GM12878 (cell line): ENCODE measurements at regions not wholly inside any gene's neighbourhood (a gene's known extent, or its start where the extent isn't known, plus 50 kb on each side); places are given as distances from the start of the nearest gene placed in this dataset.

Source experiments
- BACH1 ChIP-seq: fragments of 450-650 bp; IDR thresholded peaks from 2 replicates; pipeline ENCODE4 v1.6.1; 2017; ENCODE audit warnings: mild to moderate bottlenecking, borderline replicate concordance
- BCL11A ChIP-seq: IDR thresholded peaks from 2 replicates; pipeline ENCODE4 v1.6.1; 2011; ENCODE audit warnings: low read depth, low read length
- BHLHE40 ChIP-seq, 2 experiments: fragments of 450-650 bp in 1 of 2; IDR thresholded peaks; 2 replicates each; pipeline ENCODE4 v1.6.1; 2011 to 2017; ENCODE audit warnings: low read depth in 2 of 2, borderline replicate concordance in 1 of 2, improper control_type of control experiment in 1 of 2, low read length in 1 of 2, mild to moderate bottlenecking in 1 of 2
- CHD4 ChIP-seq: fragments of 200-600 bp; sonication (generic); IDR thresholded peaks from 2 replicates; pipeline ENCODE4 v1.6.1; 2016; ENCODE audit warnings: mild to moderate bottlenecking
- EP300 ChIP-seq, 2 experiments: fragments of 150-350 bp in 1 of 2; IDR thresholded peaks; 2 replicates each; pipeline ENCODE4 v1.6.1; 2011 to 2012; ENCODE audit warnings: low read depth in 2 of 2, low read length in 2 of 2, borderline replicate concordance in 1 of 2, improper control_type of control experiment in 1 of 2, inconsistent platforms in 1 of 2; ENCODE audit not compliant: control insufficient read depth in 1 of 2
- IKZF1 ChIP-seq: fragments of 450-650 bp; conservative IDR thresholded peaks from 2 replicates; pipeline ENCODE4 v1.6.1; 2017; ENCODE audit warnings: antibody characterized with exemption, mild to moderate bottlenecking
- IKZF2 ChIP-seq, 2 experiments: fragments of 450-650 bp; IDR thresholded peaks; 2 replicates each; pipeline ENCODE4 v1.6.1; 2017; ENCODE audit warnings: mild to moderate bottlenecking in 2 of 2, moderate library complexity in 2 of 2
- JUNB ChIP-seq: IDR thresholded peaks from 2 replicates; pipeline ENCODE4 v1.6.1; 2016; ENCODE audit warnings: antibody characterized with exemption, mild to moderate bottlenecking
- MEF2A ChIP-seq: IDR thresholded peaks from 2 replicates; pipeline ENCODE4 v1.6.1; 2011; ENCODE audit warnings: low read depth, mild to moderate bottlenecking, low read length, moderate library complexity; ENCODE audit not compliant: insufficient read depth
- MTA2 ChIP-seq: fragments of 450-650 bp; IDR thresholded peaks from 2 replicates; pipeline ENCODE4 v1.6.1; 2016; ENCODE audit warnings: low read depth, mild to moderate bottlenecking, moderate library complexity
- NFIC ChIP-seq: IDR thresholded peaks from 2 replicates; pipeline ENCODE4 v1.6.1; 2012; ENCODE audit warnings: low read depth, mild to moderate bottlenecking, inconsistent platforms, low read length, moderate library complexity
- NR2C2 ChIP-seq: IDR thresholded peaks from 2 replicates; pipeline ENCODE4 v1.6.1; 2011; ENCODE audit warnings: borderline replicate concordance, low read depth; ENCODE audit not compliant: control insufficient read depth, insufficient read length
- PAX8 ChIP-seq: fragments of 450-650 bp; IDR thresholded peaks from 2 replicates; pipeline ENCODE4 v1.6.1; 2017; ENCODE audit warnings: mild to moderate bottlenecking, moderate library complexity
- POU2F2 ChIP-seq: IDR thresholded peaks from 3 replicates; pipeline ENCODE4 v1.6.1; 2011; ENCODE audit warnings: low read depth, mild to moderate bottlenecking, low read length, borderline replicate concordance
- RAD21 ChIP-seq: IDR thresholded peaks from 2 replicates; pipeline ENCODE4 v1.6.1; 2011; ENCODE audit warnings: mild to moderate bottlenecking, low read depth, low read length, moderate library complexity; ENCODE audit not compliant: insufficient read depth
- RFX5 ChIP-seq: IDR thresholded peaks from 2 replicates; pipeline ENCODE4 v1.6.1; 2011; ENCODE audit warnings: low read depth, low read length, improper control_type of control experiment
- RUNX3 ChIP-seq: IDR thresholded peaks from 2 replicates; pipeline ENCODE4 v1.6.1; 2012; ENCODE audit warnings: low read length, inconsistent platforms
- SMAD5 ChIP-seq: IDR thresholded peaks from 2 replicates; pipeline ENCODE4 v1.6.1; 2016; ENCODE audit warnings: antibody characterized with exemption, low read depth
- STAT3 ChIP-seq: IDR thresholded peaks from 2 replicates; pipeline ENCODE4 v1.6.1; 2011; ENCODE audit warnings: low read depth, low read length, improper control_type of control experiment
- SUPT20H ChIP-seq: IDR thresholded peaks from 2 replicates; pipeline ENCODE4 v1.6.1; 2011; ENCODE audit warnings: low read depth, mild to moderate bottlenecking, low read length, moderate library complexity, borderline replicate concordance; ENCODE audit not compliant: control insufficient read depth
- SUZ12 ChIP-seq: fragments of 200-600 bp; sonication (generic); IDR thresholded peaks from one replicate; pipeline ENCODE4 v1.6.1; 2018; ENCODE audit warnings: antibody characterized with exemption, mild to moderate bottlenecking; ENCODE audit not compliant: unreplicated experiment
- YBX1 ChIP-seq: fragments of 450-650 bp; IDR thresholded peaks from 2 replicates; pipeline ENCODE4 v1.6.1; 2016; ENCODE audit warnings: antibody characterized with exemption
- ZNF217 ChIP-seq: fragments of 450-650 bp; IDR thresholded peaks from 2 replicates; pipeline ENCODE4 v1.6.1; 2017; ENCODE audit warnings: antibody characterized with exemption, mild to moderate bottlenecking
- ZSCAN29 ChIP-seq: fragments of 450-650 bp; IDR thresholded peaks from 2 replicates; pipeline ENCODE4 v1.6.1; 2017; ENCODE audit warnings: mild to moderate bottlenecking, moderate library complexity
- TF ChIP-seq, protein P1 (sequence below): IDR thresholded peaks from 2 replicates; pipeline ENCODE4 v1.6.1; 2011; ENCODE audit warnings: borderline replicate concordance, low read depth, mild to moderate bottlenecking, moderate library complexity, mixed read lengths, low read length; ENCODE audit not compliant: insufficient read depth; ENCODE audit errors: extremely low read length
- TF ChIP-seq, protein P2 (sequence below): fragments of 450-650 bp; IDR thresholded peaks from 2 replicates; pipeline ENCODE4 v1.6.1; 2017; ENCODE audit warnings: low read depth, mild to moderate bottlenecking, moderate library complexity
- TF ChIP-seq, protein P3 (sequence below): fragments of 450-650 bp; IDR thresholded peaks from 2 replicates; pipeline ENCODE4 v1.6.1; 2017; ENCODE audit warnings: antibody characterized with exemption, mild to moderate bottlenecking, moderate library complexity

DNA sequence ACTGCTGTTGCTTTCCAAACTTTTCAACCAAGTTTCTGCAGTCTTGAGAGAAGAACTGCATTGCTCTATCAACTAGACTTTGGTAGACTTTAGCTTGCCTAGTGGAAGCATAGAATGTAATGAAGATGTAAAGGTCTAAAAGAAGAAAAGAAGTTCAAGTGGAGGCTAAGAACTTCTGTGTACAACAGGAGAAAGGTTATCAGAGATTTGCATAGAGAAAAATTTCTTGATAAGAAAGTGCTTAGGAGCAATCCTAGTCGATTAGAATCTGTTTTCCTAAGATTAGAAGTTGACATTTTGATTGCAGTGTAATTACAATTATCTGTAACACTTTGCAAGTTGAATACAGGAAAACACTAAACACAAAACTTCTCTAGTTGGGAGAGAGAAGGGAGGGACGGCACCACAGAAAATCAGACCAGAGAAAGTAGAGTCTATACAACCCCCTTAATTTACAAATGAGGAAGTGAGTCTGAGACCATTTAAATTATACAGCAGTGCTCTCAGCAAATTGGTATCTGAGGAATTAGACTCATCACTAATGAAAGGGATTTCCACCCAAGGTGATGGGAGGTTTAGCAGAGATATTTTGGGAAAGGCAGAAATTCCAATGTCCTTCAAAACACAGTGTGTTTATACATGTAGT, 194.3 kb upstream of the MARCKS start (continued):
- no peak for TF ChIP-seq RAD21
- TF ChIP-seq NFIC = peak; percentile 23; the same call in 1 of the 2 replicates
- peak; percentile 67; the same call in 1 of the 2 replicates for TF ChIP-seq ZNF217
- no peak for TF ChIP-seq NR2C2
- TF ChIP-seq ZSCAN29 = peak; percentile 91
- peak; percentile 49; the same call in 1 of the 2 replicates for TF ChIP-seq RUNX3
- TF ChIP-seq BACH1 = peak; percentile 49; the same call in 1 of the 2 replicates
- TF ChIP-seq, protein P1, sequence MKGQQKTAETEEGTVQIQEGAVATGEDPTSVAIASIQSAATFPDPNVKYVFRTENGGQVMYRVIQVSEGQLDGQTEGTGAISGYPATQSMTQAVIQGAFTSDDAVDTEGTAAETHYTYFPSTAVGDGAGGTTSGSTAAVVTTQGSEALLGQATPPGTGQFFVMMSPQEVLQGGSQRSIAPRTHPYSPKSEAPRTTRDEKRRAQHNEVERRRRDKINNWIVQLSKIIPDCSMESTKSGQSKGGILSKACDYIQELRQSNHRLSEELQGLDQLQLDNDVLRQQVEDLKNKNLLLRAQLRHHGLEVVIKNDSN = no peak
- TF ChIP-seq, protein P2, sequence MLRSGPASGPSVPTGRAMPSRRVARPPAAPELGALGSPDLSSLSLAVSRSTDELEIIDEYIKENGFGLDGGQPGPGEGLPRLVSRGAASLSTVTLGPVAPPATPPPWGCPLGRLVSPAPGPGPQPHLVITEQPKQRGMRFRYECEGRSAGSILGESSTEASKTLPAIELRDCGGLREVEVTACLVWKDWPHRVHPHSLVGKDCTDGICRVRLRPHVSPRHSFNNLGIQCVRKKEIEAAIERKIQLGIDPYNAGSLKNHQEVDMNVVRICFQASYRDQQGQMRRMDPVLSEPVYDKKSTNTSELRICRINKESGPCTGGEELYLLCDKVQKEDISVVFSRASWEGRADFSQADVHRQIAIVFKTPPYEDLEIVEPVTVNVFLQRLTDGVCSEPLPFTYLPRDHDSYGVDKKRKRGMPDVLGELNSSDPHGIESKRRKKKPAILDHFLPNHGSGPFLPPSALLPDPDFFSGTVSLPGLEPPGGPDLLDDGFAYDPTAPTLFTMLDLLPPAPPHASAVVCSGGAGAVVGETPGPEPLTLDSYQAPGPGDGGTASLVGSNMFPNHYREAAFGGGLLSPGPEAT = peak; percentile 76
- no peak for TF ChIP-seq YBX1
- TF ChIP-seq IKZF2 (IDR thresholded peaks at IDR 0.05) = peak; percentile 81 to 83
- peak; percentile 66 for TF ChIP-seq IKZF1
- TF ChIP-seq POU2F2 = 0 out of 3 replicates have a peak, but pooled peaks have one; percentile 3
- no peak for TF ChIP-seq STAT3
- peak; percentile 95 for TF ChIP-seq MTA2
- no peak for TF ChIP-seq PAX8
- TF ChIP-seq MEF2A = 0 out of 2 replicates have a peak, but pooled peaks have one; percentile 2
- TF ChIP-seq JUNB = no peak
- TF ChIP-seq CHD4 = no peak
- TF ChIP-seq EP300 (IDR thresholded peaks at IDR 0.05; ENCODE audit: borderline replicate concordance in 1 of 2, control insufficient read depth in 1 of 2, low read depth in 2 of 2, low read length in 2 of 2) = no peak; a peak in 1 of 4 replicates
- TF ChIP-seq SUPT20H = no peak
- TF ChIP-seq RFX5 = no peak
- no peak for TF ChIP-seq SMAD5
- no peak for TF ChIP-seq SUZ12
- peak; percentile 52; the same call in 1 of the 2 replicates for TF ChIP-seq BCL11A
- TF ChIP-seq BHLHE40 (IDR thresholded peaks at IDR 0.05; ENCODE audit: borderline replicate concordance in 1 of 2, low read depth in 2 of 2, low read length in 1 of 2) = 0 out of 4 replicates have a peak, but pooled peaks of 1 of the 2 experiments have one; percentile 7
- TF ChIP-seq, protein P3, sequence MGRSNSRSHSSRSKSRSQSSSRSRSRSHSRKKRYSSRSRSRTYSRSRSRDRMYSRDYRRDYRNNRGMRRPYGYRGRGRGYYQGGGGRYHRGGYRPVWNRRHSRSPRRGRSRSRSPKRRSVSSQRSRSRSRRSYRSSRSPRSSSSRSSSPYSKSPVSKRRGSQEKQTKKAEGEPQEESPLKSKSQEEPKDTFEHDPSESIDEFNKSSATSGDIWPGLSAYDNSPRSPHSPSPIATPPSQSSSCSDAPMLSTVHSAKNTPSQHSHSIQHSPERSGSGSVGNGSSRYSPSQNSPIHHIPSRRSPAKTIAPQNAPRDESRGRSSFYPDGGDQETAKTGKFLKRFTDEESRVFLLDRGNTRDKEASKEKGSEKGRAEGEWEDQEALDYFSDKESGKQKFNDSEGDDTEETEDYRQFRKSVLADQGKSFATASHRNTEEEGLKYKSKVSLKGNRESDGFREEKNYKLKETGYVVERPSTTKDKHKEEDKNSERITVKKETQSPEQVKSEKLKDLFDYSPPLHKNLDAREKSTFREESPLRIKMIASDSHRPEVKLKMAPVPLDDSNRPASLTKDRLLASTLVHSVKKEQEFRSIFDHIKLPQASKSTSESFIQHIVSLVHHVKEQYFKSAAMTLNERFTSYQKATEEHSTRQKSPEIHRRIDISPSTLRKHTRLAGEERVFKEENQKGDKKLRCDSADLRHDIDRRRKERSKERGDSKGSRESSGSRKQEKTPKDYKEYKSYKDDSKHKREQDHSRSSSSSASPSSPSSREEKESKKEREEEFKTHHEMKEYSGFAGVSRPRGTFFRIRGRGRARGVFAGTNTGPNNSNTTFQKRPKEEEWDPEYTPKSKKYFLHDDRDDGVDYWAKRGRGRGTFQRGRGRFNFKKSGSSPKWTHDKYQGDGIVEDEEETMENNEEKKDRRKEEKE = no peak
